ENCODE measurements at regions not wholly inside any gene's neighbourhood (a gene's known extent, or its start where the extent isn't known, plus 50 kb on each side); places are given as distances from the start of the nearest gene placed in this dataset.

GRCh38 chr5:17696627-17697026 is 62.4 kb downstream of the TAF11L14 start:
- Histone ChIP-seq H3K23ac (ENCODE audit: insufficient read length, low read depth, low read length) (no peak overlapping the region), H3K79me2 (ENCODE audit: insufficient read depth, low read length) (no peaks in the 10 kb centered on the region), H4K91ac (ENCODE audit: insufficient read length, low read depth, low read length) (no peak overlapping the region), H3K18ac (ENCODE audit: insufficient read length, low read depth, low read length) (no peak overlapping the region), H2BK5ac (ENCODE audit: insufficient read length, low read length) (no peak overlapping the region), H2AFZ (ENCODE audit: low read length) (no peak overlapping the region), H3K27me3 (ENCODE audit: insufficient read depth, low read length) (no peaks in the 10 kb centered on the region), H3K4ac (ENCODE audit: low read depth, low read length) (no peak overlapping the region), H2BK15ac (ENCODE audit: low read depth, low read length) (no peak overlapping the region), H3T11ph (ENCODE audit: low read length) (no peak overlapping the region), H2BK12ac (ENCODE audit: insufficient read length, low read depth, low read length) (no peak overlapping the region), H2BK120ac (ENCODE audit: low read depth, low read length, poor library complexity, severe bottlenecking) (no peak overlapping the region), H3K9ac (ENCODE audit: extremely low read depth, insufficient read length, low read length) (no peak overlapping the region), H3K9me3 (ENCODE audit: control insufficient read depth, low read depth, low read length) (no peaks in the 10 kb centered on the region), H2BK20ac (ENCODE audit: low read depth, low read length, poor library complexity, severe bottlenecking) (no peak overlapping the region), H3K4me2 (ENCODE audit: insufficient read depth, insufficient read length, low read length) (no peak overlapping the region), H3K79me1 (ENCODE audit: insufficient read depth, low read depth, low read length, poor library complexity, severe bottlenecking) (no peaks in the 10 kb centered on the region), H3K27ac (ENCODE audit: insufficient read length, low read depth, low read length) (no peak overlapping the region), H3K4me1 (ENCODE audit: insufficient read depth, low read length) (no peaks in the 10 kb centered on the region), H4K20me1 (ENCODE audit: control insufficient read depth, insufficient read depth, insufficient read length) (no peaks in the 10 kb centered on the region), H3K23me2 (ENCODE audit: insufficient read length, low read depth, low read length, poor library complexity, severe bottlenecking) (no peaks in the 10 kb centered on the region), H2AK5ac (ENCODE audit: insufficient read length, low read length) (no peak overlapping the region), H4K8ac (replicated peaks; ENCODE audit: insufficient read length, low read depth, low read length) (no peak overlapping the region), H3K56ac (ENCODE audit: insufficient read length, low read depth, low read length) (no peak overlapping the region), H4K5ac (ENCODE audit: insufficient read length, low read depth, low read length) (no peak overlapping the region), H3K14ac (ENCODE audit: insufficient read depth, low read length) (no peak overlapping the region)
- H3K4me1 Mint-ChIP-seq = no peaks in the 10 kb centered on the region
- peaks cover 0 to 9% of the 10 kb centered on the region in 2 experiments; a peak in 2 of 5 replicates for H3K9me3 Mint-ChIP-seq
- DNase-seq = no peak
- WGBS (ENCODE audit: extremely low coverage, insufficient read length, low lambda C conversion rate) = no CpG with 5 or more reads among the region's 1 CpG
- H3K27ac Mint-ChIP-seq = no peak overlapping the region
- no peak overlapping the region for H3K4me3 Mint-ChIP-seq
- no peaks in the 10 kb centered on the region for H3K27me3 Mint-ChIP-seq (ENCODE audit: low read depth)
- TF ChIP-seq, protein P1, sequence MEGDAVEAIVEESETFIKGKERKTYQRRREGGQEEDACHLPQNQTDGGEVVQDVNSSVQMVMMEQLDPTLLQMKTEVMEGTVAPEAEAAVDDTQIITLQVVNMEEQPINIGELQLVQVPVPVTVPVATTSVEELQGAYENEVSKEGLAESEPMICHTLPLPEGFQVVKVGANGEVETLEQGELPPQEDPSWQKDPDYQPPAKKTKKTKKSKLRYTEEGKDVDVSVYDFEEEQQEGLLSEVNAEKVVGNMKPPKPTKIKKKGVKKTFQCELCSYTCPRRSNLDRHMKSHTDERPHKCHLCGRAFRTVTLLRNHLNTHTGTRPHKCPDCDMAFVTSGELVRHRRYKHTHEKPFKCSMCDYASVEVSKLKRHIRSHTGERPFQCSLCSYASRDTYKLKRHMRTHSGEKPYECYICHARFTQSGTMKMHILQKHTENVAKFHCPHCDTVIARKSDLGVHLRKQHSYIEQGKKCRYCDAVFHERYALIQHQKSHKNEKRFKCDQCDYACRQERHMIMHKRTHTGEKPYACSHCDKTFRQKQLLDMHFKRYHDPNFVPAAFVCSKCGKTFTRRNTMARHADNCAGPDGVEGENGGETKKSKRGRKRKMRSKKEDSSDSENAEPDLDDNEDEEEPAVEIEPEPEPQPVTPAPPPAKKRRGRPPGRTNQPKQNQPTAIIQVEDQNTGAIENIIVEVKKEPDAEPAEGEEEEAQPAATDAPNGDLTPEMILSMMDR (conservative IDR thresholded peaks at IDR 0.05) = no peak
- peaks cover 0 to 3% (median 0%) of the 10 kb centered on the region in 3 experiments; a peak in 3 of 7 replicates for H3K36me3 Mint-ChIP-seq (ENCODE audit: insufficient read depth in 1 of 3, low read depth in 3 of 3)

Measured in H9 (cell line).